ENCODE measurements at regions not wholly inside any gene's neighbourhood (a gene's known extent, or its start where the extent isn't known, plus 50 kb on each side); places are given as distances from the start of the nearest gene placed in this dataset.

DNA sequence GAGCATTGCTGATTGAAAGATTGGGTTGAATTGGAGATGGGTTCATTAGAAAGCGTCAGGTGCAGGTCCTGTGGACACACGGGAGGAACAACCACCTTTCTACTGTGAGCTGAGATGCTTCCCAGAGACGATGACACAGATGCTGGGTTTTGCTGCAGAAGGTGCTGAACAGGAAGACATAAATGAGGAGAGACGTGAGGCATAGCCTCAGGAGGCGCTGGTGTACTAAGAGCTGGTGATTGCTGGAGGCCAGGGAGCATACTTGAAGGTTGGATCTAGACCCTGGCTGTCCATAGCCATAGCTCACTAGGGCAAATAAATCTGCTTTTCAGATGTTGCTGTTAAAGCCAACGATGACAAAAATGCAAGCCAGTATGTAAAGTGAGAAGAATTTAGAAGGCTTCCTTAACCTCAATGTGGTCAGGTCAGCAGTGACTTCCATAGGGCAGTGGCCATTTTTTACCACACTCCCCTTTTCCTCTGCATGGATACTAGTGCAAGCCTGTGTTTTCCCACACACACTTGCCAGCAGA lies 153.7 kb downstream of the SOX11 start:
- DNase-seq: no peak

DNA sequence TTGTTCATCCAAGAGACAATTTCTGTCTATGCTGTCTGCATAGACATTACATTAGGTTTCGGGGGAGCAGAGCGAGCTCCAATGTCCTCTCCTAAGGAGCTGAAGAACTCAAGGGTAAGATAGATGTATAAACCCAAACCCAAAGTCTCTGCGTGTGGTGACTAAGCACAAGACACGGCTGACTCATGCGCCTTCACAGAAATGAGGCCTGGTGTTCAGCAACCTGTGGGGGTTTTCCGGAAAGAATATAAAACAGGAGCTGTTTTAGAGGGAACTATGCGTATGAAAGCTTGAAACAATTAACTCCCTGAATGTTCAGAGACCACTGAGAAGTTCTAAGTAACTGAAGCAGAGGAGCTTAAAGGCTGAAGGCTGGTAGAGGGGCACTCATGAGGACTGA lies 154.7 kb downstream of the SOX11 start:
- DNase-seq: no peak

DNA sequence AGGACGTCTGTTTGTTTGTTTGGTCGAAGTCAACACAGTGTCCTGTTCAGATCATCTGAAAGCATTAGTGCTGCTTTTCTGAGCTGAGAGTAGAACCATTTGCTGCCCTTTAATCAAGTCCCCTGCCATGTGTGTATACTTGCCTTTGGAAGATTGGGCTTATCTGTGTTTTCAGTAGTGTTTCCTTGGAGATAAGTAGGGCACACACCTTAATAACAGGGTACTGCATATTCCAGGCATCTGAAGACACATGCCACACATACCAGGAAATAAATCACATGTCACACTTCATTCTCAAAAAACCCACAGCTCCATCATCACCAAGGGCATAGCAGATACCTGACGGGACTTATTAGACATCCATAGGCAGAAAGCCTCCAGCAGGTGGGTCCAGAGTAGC lies 157.4 kb downstream of the SOX11 start:
- no peak for DNase-seq

DNA sequence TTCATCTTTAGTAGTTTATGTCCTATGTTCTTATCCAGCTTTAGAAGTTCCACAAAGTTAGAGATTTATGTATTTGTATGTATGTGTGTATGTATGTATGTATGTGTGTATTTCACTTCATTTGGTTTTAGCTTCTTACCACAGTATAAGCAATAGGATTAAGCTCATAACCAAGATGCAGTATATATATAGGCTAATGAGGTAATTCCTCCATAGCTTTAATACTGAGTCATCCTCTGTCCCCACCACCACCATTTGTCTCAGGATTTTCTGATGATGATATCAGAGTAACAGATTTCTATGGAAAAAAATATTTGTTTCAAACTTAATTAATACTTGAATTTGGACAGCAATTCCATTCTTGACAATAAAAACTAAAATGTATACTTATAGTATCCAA lies 159.2 kb downstream of the SOX11 start:
- DNase-seq: no peak

DNA sequence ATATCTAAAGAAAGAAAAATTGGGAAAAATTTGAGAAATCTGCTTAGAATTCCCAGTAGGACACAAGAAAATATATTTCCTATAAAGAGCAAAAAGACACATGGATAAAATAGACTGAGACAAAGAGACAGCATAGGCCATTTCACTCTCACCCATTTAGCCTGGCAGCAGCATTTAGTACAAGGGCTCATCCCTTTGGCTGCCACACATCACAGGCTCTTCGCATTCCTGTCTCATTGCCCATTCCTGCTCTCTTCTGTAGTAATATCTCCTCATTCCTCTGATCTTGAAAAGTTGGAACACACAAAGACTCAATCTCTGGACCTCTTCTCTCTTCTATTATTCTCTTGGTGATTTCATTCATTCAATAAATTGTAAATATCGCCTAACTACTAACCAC lies 162.6 kb downstream of the SOX11 start:
- DNase-seq: no peak

DNA sequence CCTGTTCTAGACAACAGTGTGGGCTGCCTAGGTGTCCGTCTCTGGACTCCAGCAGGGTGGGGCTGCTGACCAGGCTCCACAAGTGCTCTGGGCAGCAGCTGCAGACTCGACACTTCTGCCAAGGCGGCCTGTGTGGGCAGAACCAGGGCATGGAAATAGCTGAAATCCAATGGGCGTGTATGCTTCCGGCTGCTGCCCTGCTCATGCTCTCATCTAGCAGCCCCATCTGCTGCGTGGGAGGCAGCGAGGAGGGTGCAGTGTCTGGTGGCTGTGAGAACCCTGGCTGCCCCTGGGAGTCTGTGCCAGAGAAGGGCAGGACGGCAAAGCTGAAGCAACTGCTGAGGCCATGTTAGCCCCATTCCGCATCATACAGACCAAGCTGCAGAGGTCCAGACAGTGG lies 174.9 kb downstream of the SOX11 start:
- DNase-seq: no peak

DNA sequence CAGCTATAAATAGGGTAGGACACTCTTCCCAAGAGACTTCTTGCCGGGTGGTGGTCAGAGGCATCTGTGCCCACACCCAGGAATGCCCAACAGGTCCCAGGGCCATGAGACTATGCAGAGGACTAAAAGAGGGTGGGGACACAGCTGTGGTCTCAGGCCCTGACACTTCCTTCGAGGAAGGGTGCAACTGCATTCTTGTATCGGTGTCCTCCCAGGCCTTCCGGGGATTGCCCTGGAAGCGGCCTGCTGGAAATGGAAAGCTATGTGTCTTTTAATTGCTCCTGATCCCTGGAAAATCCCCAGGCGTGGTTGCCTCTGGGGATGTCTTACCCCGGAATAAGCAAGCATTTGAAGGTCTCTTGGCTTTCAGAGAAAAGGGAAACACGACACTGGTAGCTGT lies 176.7 kb downstream of the SOX11 start:
- no peak for DNase-seq

DNA sequence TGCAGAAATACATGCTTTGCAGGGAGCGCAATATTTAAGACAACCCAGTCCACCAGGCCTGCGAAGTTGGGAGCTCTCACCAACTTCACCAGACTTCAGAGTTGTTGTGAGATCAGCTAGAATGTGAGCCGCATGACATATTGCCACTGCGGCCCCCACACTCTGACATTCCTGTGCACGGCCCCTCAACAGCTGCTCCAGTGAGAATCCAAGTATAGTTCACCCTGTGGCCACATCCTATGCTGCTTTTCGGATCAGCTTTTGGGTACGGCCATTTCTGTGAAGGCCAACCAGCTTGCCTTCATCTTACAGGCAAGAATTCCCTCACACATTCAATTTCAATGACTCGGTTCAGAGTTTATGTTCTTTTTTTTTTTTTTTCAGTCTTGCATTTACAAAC lies 177.8 kb downstream of the SOX11 start:
- DNase-seq: no peak

DNA sequence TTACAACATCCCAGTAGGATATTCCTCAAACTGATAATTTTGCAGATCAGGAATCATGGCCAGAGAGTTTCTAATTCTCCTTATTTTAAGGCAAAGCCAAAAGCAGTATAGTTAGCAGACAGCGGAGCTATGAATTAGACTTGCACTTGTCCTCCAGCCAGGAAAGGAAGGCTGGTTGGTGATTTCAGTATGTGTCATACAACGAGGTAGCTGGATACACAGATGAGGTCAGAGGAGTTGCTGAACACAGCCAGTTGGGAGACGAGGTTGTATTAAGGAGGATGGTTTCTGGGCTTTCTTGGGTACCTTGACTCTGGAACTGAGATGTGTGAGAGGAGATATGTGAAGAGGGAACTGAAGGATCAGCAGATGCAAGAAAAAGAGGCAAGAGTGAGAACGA lies 185.2 kb downstream of the SOX11 start:
- no peak for DNase-seq

DNA sequence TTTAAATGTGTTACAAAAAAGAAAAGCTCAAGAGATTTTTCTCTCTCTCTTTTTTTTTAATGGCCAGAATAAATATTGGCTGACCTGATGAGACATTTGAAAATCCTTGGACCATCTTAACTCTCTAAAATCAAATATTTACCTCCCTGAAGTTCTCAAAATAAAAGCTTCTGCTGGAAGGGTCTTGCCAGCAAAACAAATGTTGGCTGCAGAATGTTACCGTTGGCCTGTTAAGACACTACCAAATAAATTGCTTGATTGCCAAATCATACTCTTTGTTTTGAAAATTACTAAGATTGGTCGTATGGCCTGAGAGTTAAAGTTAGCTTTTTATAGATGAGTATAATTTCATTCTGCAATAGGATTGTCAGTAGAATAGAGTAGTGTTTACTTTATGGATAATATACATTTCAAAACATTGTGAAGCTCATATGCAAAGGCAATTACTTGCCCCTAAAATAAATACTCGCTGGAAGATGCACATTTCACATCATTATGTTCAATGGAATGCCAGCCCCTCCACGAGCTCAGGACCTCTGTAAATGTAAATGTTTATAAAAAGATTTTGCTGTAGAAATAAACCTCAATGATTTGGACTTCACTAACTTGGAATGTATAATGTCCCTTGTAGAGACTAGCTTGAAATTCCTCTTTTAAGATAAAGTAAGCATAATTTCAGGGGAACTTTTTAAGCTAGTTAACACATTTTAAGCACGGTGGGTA lies 193.4 kb downstream of the SOX11 start:
- DNase-seq: no peak

DNA sequence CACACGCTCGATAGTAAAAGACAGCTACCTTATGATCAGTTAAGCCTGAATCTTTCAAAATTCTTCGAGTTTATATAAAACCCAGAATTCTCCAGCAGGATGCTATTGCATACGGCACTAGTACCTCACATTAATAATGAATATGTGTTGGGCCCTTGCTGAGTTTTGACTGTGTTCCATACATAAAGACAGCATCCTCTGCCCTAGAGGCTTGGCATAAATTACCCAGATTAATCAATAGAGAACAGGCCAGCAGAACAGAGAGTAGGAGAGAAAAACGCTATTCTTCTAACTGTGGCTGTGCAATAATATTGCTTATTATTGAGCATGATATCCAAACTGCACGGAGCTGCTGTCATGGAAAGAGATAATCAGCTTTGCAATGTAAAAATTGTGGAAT lies 194.3 kb downstream of the SOX11 start:
- DNase-seq: no peak

DNA sequence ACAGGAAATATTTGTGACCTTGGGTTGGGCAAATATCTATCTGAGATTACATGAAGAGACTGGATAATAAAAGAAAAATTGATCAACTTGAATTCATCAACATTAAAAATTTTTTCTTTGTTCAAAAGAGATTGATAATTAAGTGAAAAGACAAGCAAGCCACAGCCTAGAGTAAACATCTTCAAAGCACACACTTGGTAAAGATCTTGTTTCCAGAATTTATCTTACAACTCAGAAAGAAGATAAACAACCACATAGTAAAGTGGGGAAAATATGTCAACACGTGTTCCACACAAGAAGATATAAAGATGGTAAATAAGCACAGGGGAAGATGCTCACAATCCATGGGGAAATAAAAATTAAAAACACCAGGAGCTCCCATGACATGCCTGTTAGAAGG lies 195.9 kb downstream of the SOX11 start:
- DNase-seq: no peak

DNA sequence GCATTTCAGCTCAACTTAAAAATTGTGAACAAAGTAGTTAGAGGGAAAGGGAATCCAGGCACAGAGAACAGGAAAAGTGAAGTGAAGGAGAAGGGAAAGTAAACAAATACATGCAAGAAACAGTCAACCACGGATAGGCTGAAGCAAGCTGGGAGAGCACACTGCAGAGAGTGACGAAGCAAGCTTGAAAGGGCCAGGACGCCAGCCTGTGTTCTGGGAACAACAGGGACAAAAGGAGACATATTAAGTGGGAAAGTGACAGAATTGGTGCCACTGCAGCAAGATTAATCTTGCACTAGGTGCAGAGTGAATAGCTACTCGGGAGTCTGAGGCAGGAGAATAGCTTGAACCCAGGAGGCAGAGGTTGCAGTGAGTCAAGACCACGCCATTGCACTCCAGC lies 197.3 kb downstream of the SOX11 start:
- DNase-seq: no peak

DNA sequence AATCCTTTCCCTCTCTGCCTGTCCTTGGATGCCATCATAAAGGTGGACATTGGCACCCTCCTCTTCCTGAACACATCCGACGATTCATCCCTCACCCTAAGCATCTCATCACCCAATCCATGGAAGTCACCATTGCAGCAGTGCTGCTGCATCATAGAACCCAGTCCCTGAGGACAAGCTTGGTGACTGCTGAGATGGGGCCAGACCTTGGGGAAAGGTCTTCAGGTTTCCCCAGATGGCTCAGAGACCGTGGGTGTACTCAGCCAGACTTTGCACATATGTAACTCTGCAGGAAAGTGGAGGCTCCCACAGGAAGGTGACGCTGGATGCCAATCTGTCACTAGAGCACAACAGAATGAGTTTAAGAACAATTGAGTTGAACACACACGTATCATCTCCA lies 202.2 kb downstream of the SOX11 start:
- DNase-seq: no peak

DNA sequence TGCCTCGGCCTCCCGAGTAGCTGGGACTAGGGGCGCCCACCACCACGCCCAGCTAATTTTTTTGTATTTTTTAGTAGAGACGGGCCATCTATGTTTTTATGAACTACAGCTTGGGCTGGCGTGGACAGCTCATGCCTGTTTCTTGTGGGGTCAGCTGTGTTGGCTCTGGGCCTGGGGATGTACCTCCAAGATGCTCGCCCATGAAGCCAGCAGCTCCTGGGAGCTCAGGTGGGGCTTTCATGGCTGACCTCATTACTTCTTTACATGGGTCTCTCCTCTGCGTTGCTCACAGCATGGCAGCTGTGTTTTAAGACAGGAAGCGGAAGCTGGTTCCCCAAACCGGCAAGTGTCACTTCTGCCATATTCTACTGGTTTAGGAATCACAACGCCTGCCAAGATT lies 203.1 kb downstream of the SOX11 start:
- no peak for DNase-seq

DNA sequence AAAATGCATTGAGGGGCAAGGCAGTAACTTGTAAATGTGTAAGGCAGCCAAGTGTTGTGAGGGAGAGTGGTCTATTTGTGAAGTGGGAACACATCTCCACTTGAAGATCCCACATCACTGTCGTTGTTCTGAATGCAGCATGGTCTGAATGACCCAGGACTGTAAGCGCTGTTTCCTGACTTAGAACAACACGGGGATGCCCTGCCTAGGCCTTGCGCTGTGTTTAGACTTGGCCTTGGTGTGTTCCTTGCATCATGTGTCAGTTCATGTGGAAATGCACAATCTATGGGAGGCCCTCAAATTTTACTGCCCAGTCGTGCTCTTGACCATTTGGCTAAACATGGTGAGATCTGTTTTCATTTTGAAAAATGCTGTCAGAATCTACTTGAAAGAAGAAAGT lies 205.1 kb downstream of the SOX11 start:
- no peak for DNase-seq

DNA sequence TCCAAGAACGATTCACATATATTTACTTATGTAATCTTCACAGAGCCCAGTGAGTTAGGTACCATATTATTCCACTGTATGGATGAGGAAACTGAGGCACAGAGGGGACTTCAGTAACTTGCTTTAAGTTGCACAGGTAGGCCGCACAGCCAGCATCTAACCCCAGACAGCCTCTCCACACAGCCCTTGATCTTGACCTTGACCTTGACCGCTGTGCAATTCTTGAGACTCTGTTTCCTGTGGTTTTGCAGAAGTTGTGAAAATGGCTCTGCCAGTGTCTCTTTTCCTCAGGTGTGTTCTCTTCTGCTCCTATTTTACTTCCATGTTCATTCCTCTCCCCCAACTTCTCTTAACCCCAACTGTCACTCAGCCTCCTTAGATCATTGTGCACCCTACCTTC lies 206.5 kb downstream of the SOX11 start:
- DNase-seq: no peak

DNA sequence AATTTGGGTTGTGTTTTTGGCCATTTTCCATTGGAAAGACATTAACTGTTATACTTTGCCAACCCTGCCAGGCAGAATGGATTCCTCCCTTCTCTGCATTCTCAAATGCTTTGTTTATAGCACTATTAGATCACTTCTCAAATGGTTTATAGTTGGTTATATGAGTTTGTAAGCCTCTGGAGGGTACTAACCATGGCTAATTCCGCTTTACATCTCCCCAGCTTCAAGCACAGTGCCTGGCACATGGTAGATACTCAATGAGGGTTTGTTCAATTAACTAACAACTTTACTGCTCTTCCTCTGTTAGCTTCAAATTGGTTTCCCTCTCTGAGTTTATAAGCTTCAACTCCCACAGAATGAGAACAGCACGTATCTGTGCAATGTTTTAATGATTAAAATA lies 213.5 kb downstream of the SOX11 start:
- no peak for DNase-seq

DNA sequence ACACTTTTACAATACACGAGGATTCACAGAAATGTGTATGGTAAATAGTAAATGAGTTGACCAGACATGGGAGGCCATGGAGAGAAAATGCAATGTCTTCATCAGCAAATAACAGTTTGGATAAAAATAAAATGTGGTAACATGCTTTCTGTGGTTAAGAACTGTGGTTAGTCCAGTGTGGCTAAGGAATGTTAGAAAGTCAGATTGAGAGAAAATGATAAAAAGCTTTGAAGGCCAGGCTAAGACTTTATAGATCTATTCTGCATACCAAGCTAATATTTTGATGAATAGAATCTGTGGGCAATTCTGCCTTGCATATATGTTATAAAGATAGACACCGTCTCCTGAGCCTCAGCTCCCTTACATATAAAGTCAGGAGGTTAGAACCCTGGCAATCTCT lies 215.9 kb downstream of the SOX11 start:
- DNase-seq: no peak

DNA sequence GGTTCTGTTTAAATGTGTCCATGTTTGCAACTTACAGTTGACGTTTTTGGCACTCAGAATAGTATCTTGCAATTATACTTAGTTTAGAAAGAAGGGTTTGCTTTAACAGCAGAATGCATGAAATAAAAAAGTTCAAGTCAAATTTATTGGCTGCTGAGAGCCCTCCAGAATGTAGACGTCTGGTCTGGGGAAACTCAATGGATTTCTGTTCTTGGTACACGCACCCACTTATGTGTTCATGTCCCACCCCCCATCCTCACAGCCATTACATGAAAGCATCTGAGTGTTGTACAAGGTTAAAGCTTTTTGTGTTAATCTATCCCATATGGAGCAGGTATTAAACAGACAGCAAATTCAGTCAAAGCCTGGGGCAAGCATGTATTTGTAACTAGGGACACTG lies 219.5 kb downstream of the SOX11 start:
- no peak for DNase-seq

DNA sequence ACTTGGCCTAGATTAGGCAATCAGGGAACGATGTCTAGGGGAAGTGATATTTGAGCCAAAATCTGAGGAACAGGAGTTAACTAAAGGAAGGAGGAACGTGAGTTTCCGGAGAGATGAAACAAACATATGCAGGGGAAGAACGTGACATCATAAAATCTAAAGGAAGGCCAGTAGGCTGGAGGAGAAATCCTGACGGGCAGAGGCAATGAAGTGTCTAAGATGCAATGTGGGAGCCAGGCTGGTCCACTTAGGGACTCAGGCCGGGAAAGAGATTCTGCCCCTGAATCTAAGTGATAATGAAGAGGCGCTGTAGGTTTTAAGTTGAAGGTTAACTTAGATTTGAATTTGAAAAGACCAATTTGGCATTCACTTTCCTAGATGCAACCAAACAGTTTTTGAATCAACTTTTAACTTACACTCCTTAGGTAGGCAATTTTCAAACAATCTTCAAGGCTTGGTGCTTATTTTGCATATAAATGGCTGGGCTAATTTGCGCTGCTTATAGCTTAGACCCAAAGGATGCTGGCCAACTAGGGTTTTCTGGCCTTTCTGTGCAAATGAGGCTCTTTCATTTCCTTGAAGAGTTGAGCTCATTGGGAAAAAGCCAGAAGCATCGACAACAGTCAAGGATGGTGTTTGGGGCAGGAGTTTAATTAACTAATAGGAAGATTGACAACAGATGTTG lies 221.7 kb downstream of the SOX11 start:
- DNase-seq: no peak

DNA sequence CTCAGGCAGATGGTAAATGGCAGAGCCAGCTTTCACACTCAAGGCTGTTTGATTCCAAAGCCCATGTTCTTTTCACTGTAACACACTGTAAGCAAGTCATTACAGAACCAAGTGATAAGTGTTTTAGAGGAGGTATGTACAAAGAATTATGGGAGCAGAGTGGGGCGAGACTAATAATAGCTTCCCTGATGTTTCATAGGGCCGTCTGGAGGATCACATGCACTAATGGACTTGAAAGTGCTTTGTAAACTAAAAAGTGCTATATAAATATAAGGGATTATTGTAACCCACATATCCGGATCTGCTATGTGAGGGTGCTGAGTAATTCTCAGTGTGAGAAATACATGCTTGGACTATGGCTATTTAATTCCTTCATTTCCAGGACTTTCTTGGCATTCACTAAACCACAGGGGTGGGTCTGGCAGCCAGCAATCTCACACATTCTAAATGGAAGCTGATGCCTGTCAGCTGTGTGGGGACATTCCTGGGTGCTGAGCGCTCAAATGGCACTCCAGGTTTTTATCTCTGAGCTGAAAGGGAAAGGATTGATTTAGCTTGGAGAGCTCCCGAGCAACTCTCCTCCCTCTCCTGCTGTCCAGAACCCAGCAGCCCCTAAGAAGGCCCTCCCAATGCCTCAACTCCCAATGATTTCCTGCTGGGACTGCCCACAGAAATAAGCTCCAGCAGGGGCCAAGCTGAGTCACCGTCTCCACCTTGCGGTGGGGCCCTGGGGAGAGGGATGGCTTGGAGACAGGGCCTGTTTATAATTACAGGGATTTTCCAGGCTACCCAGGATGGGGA lies 222.8 kb downstream of the SOX11 start:
- no peak for DNase-seq

DNA sequence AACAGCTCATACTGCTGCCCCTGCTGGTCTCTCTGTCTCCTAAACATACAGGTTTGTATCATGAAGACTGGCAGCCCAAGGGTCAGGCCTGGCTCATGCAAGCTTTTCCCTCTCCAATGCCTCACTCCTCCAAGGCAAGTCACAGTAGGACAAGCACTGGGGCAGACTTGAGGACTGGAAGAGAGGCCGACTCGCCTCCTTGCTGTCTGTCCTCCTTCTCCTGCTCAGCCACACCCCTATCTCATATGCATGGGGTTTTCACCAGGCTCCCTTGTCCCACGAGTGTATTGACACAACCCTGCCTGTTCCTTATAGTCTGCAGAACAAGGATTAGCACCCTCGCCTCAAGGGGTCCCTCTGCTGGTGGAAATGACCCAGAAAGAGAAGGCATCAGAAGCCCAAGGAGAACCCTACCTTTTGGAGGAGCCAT lies 223.7 kb downstream of the SOX11 start:
- DNase-seq: no peak
